Caki2 (cell line): ENCODE measurements at regions not wholly inside any gene's neighbourhood (a gene's known extent, or its start where the extent isn't known, plus 50 kb on each side); places are given as distances from the start of the nearest gene placed in this dataset.

Source experiments
- DNase-seq: peaks from one replicate; pipeline ENCODE4 v3.0.0-alpha.2; 2015; ENCODE audit warnings: low read depth
- in situ Hi-C: cut with HindIII; loops from 2 replicates; pipeline ENCODE4 v1.10.0; 2016; ENCODE audit warnings: low sequenced_read_pairs, low pct_unique_long_range_greater_than_20kb, mixed read lengths

DNA sequence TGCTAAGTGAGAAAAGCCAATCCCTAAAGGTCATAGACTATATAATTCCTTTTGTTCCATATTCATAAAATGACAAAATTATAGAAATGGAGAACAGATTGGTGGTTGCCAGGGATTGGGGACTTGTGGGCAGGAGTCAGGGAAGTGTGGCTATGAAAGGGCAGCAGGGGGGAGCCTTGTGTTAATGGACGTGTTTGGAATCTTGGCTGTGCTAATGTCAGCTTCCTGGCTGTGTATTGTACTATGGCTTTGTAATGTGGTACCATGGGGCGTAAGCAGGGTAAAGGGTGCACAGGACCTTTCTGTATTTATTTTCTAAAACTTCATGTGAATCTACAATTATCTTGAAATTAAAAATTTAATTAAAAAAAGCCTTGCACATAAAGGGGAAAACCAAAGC lies 248.5 kb downstream of the UQCRFS1 start:
- DNase-seq: no peak
- in situ Hi-C loops: no loop called here

DNA sequence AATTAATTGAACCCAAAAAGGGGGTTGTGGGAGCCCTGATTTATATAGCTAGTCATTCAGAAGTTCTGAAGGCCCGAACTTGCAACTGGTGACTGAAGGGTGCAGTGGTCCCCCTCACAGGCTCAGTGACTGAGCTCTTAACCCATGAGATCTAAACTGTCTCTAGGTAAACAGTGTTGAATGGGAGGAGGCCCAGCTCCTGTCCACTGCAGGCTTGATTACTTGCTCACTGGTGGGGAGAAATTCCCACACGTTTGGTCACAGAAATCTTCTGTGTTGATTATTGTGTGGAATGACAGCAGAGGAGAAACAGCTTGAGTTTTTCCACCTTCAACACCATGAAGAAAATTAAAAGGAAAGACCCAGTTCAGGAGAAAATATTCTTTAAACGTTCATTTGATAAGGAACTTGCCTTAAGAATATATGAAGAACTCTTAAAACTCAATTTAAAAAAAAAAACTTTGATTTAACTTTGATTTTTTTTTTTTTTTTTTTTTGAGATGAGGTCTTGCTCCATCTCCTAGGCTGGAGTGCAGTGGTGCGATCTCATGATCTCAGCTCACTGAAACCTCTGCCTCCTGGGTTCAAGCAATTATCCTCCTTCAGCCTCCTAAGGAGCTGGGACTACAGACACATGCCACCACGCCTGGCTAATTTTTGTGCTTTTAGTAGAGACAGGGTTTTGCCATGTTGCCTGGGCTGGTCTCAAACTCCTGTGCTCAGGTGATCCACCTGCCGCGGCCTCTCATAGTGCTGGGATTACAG lies 249.3 kb downstream of the UQCRFS1 start:
- DNase-seq: no peak
- in situ Hi-C loops: no loop called here

DNA sequence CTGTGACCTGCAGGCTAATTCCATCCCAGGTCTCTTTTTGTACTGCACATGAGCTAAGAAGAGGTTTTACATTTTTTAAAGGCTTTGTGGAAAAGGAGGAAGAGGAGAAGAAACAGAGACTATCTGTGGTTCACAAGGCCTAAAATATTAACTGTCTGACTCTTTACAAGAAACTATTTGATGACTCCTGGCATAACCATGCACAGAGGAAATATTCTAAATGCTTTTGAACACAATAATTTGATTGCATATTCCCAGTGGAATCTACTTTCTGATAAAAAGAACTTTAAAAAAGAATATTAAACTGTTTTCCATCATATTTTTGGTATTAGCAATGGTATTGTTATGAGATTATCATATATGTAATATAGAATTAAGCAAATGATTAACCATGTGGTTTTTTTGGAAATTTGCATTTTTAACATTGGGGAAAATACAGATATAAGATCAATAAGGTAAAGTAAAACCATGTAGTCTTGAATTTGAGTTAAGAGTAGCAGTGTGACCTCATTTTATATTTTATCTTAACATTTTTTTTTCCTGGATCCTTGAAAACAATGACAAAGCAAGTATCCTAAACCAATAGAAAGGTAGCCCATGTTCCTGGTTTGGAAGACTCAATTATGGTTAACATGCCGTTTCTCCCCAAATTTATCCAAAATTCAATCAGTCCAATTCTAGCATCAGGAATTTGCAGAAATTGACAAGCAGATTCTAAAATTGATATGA lies 251.0 kb downstream of the UQCRFS1 start:
- in situ Hi-C loops: no loop called here
- DNase-seq: peak; percentile 14

DNA sequence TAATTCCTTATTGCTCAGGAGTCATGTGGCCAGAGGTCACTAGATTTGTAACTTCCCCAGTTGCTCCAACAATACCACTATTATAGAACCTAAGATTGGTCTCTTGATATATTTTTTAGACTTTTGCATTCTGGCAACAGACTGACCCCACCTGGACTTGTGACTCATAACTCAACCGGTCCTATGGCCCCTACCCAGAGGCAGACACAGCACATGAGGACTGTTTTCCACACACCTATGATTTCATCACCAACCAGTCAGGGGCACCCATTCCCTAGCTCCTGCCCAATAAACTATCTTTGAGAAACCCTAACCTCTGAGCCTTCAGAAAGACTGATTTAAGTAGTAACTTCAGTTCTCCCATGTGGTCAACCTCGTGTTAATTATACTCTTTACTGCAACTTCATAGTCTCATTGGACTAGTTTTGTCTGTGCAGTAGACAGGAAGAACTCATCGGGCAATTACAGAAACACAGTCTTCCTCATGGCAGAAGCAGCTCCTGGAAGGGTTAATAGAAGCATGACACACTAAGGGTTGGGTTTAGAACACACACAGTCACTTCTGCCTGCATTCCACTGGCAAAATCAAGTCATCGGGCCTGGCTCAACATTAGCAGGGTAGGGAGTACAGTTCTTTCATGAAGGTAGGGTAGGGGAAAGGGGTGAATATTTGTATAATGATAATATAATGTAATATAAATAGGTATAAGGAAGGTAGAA lies 251.8 kb downstream of the UQCRFS1 start:
- in situ Hi-C loops: no loop called here
- peak; percentile 32 for DNase-seq

DNA sequence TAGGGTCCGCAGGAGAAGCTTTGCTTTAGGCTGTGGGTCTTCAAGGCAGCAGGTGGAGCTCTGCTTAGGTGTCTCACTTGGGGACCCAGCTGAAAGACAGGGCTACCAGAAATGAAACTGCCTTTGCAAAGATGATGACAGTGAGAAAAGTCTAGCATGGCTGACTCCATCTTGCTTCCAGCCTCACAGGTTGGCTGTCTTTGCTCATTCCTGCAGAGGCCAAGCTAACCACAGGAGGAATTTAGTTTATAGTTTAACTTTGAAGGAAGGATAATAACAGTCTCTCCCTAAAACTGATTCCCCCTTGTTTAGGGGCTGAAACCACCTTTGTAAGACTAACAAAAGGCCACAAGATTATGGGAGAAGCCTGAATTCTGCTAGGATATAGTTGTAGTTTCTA lies 252.4 kb downstream of the UQCRFS1 start:
- in situ Hi-C loops: no loop called here
- no peak for DNase-seq

DNA sequence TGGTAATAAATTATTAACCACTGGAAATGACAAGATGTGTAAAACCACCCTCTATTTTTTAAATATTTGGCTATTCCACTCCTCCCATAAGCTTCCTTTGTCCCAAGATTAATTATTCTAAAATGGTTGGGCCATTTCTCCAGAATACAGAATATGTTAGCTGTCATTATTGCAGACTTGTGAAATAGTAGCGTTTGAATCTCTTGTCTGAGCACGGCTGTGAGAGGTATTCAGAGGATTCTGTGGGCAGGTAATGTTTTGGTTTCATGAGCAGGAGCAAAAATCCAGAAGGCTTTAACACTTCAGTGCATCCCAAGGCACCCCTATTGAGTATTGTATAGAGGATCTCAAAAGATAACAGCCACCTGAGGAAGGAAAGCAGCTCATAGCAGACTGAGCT lies 256.0 kb downstream of the UQCRFS1 start:
- in situ Hi-C loops: no loop called here
- no peak for DNase-seq

DNA sequence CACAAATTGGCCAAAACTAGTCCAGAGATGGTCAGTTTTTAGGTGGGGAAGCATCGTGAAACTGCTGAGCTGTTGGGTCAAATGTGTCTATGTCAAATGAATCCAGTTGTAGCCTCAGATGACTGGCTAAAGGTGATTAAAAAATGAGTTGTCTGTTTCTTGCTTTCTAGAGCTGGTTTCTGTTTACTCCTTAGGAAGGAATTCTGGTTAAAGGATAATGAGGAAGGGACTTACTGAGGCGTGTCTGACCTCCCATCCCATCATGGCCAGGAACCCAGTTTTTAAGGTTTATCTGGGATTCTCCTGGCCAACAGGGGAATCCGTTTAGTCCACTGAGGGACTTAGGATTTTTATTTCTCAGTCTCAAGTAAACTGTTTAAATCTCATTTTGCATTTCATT lies 256.5 kb downstream of the UQCRFS1 start:
- in situ Hi-C loops: no loop called here
- peak; percentile 22 for DNase-seq

DNA sequence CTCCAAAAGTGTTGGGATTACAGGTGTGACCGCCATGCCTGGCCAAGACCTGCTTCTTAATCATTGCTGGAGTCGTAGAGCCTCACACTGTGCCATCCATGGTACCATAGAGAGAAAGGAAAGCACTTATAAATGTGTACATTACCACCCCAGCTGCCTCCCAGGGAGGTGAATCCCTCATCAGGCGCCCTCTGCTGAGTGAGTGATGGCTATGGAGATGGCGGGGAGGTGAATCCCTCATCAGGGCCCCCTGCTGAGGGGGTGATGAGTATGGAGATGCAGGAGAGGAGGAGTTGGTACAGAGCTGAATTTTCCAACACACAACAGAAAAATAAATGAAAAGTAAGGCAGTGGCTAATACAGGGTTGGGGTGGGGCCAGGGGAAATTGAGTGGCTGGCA lies 263.4 kb downstream of the UQCRFS1 start:
- in situ Hi-C loops: no loop called here
- no peak for DNase-seq

DNA sequence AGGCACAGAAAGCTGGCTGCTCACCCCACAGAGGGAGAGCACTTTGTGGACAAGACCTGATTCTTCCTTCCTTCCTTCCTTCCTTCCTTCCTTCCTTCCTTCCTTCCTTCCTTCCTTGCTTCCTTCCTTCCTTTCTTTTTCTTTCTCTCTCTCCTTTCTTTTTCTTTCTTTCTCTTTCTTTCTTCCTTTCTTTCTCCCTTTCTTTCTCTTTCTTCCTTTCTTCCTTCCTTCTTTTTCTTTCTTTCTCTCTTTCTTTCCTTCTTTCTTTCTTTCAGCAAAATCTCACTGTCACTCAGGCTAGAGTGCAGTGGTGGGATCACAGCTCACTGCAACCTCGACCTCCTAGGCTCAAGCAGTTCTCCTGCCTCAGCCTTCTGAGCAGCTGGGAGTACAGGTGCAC lies 263.9 kb downstream of the UQCRFS1 start:
- no peak for DNase-seq
- in situ Hi-C loops: no loop called here

DNA sequence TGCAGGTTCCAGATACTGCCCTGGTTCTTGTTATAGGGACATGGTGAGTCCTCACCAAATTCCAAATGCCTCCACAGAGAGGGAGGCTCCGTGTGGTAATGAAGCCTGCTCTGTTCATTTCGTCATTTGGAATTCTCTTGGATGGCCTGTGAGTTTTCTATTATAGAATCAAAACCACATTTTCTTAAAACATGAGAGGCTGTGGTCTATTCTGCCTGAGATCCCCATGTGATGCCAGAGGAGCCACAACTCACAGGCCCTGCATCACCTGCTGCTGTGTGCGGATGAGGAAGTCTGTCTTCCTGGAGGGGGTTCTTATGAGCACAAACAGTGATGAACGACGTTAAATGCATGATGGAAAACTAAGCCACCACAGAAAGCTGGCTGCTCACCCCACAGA lies 264.4 kb downstream of the UQCRFS1 start:
- in situ Hi-C loops: no loop called here
- DNase-seq: no peak

DNA sequence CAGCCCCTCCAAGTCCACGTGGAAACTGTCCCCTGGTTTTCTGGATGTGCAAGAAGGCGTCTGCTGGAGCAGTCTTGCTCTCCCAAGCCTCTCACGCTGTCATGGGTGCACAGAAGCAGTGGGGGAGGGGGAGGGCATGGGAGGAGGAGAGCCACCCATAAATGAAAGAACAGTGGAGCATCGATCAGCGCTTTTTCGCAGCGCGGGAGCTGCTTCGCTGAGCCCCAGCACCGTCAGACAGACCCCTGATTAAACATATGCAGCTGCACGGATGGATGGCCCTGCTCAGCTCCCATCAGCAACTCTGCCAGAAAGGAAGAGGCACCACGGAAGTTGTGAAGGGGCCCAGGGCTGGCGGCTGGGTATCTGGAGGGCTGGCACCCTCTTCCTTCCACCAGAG lies 264.9 kb downstream of the UQCRFS1 start:
- in situ Hi-C loops: no loop called here
- no peak for DNase-seq

DNA sequence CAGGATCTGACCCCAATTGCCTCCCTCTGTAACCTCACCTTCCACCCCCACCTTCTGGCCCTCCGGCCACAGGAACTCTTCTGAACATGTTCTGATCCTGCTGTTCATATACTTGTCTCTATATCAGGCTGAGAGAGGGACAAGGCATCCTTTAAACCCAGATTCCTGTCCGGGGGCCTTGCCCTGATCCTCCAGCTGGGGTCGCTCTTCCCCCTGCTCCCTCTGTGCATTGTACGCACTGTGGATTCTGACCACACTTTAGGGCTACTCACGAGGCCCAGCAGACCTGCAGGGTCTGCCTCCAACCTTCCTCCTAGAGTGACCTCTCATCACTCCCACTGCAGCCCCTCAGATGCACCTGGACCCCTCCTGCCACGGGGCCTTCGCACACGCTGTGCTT lies 269.3 kb downstream of the UQCRFS1 start:
- DNase-seq: no peak
- in situ Hi-C loops: no loop called here

DNA sequence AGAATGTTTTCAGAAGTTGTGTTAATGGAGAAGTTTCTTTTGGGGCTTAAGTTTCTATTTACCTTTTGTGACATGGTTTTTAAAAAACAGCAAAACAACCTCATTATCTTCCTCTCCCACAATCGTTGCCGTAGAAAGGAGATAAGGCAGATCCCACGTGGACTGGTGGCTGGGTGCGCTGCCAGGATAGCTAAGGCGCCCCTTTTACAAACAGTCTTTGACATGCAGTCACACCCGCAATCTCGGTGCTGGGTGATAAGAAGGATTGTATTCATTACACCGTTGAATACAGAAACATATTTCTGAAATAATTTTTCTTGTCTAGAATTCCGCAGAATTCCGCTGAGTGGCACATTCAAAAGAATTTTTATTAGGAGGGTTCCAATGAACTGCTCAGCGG lies 271.1 kb downstream of the UQCRFS1 start:
- in situ Hi-C loops: no loop called here
- no peak for DNase-seq

DNA sequence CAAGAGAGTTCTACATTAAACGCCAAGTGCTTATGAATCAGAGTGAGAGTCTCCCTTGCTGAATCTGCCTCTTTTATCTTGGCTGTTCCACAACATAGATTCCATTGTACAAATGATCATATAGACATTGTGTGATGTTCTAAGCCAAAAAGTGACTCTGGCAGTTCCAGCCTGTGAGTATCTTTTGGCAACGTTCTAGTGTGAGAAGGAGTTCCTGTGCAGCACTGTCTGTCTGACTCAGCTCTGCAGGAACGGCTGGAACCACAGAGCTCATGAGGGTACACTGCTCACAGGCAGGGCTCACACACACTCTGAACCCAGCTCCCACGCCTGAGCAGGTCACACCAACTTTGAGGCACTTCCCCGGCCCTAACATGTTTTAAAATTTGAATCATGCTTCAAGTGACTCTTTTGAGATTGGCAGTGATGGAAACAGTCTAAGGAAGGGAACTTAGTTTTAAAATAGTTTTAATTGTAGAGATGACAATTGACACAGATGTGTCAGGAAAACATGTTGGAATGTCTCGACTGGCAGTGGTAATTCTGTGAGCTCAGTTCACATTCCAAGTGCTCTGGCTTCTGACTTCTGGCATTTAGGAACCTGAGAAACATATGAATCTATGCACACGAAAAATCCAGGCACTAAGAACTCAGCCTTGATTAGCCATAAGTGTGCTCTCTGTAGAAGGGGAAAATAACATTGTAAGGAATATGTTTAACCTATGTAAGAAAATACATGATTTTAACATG lies 272.0 kb downstream of the UQCRFS1 start:
- DNase-seq: no peak
- in situ Hi-C loops: no loop called here

DNA sequence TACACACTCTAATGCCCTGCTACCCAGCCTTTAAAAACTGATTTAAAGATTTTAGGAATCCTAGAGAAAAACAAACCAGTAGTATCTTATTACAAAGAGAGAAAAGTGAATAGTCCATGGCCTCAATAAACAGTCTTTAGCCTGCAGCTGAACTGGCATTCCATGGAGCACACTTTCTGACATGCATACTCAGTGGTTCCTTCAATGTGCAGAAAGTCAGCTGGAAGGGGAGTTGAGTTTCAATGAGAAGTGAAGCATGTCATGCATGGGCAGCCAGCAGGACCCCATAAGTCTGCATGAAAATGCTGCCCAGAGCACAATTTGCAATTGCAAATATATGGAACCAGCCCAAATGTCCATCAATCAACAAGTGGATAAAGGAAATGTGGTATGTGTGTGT lies 273.7 kb downstream of the UQCRFS1 start:
- DNase-seq: no peak
- in situ Hi-C loops: no loop called here

DNA sequence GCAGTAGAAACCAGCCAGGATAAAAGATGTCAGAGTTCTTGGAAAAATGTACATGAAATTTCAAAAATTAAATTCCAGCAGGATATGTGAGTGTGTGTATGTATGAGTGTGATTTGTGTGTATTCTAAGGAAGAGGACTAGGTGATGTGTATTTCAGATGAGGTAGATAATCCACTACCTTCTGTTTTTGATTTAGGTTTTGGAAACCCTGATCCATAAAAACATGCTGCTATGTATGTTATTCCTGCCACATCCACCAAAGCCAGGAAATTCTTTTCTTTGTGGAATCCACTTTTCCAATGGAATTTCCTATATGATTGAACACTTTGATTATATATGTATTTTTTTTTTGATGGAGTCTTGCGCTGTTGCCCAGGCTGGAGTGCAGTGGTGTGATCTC lies 276.9 kb downstream of the UQCRFS1 start:
- DNase-seq: no peak
- in situ Hi-C loops: no loop called here

DNA sequence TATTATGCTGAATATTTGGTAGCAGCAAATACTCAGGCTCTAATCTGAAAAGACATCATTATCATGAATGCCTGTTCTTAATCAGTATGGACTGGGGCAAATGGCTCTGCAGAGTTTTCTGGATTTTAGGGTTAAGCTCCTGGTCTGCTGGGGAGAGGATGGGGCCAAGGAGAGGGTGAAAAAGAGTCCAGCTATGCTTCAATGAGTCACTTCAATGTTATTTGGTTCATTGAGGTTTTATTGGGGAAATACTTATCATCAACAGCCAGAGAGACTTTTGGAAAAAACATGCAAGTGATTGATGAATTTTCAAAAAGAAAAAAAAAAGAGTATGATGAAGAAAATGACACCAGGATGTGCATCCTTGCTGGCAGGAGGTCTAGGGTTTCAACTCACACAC lies 278.3 kb downstream of the UQCRFS1 start:
- no peak for DNase-seq

DNA sequence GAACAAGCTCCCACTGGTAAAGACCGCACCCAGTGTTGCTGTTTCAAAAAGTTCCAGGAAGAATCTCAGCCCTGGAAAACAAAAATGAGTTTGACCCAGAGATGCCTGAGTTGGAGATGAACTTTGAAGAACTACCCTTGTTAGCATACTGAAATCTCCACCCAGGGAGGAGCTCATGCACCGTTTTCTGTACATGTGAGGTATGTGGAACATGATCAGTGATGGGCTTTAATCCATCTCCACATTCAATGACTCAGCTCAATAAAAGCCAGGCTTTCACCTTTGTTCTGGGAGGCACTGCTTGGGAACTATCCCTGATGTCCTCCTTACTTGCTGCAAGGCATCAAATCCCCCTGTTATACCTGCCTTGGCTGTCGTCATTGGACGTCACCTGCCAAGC lies 279.9 kb downstream of the UQCRFS1 start:
- in situ Hi-C loops: no loop called here
- no peak for DNase-seq

More for the DNA sequence above, 278.3 kb downstream of the UQCRFS1 start:
- in situ Hi-C loops: no loop called here

DNA sequence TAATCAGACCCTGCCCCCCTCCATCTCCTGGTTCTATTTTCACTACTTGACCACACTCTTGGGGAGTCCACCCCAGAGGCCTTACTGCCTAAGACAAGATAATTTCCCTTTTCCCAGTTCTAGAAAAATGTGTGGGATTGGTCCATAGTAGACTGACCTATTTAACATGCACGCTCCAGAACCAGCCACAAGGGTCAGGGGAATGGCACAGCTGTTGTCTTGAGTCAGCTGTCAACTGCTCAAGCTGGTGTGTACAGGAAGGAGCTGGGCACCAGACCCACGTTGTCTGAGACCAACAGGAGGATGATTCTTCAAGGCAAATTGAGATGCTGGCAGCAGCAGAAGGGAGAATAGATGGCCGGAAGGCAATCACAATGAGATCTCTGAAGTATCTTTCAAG lies 280.5 kb downstream of the UQCRFS1 start:
- in situ Hi-C loops: no loop called here
- DNase-seq: no peak
